Dedifferentiated amniotic fluid mesenchymal stem cell (primary cell): ENCODE measurements at regions not wholly inside any gene's neighbourhood (a gene's known extent, or its start where the extent isn't known, plus 50 kb on each side); places are given as distances from the start of the nearest gene placed in this dataset.
"Not testable (repeated sequence)": the region's sequence is repeated elsewhere in the genome, so short reads cannot be mapped to it uniquely, and the experiment has no call there.

Source experiments
- DNase-seq: peaks from one replicate; pipeline ENCODE4 v3.0.0-alpha.2; 2016; ENCODE audit errors: extremely low spot score

GRCh38 chr14:66011855-66012254, 474.3 kb upstream of the CCDC196 start:
- no peak for DNase-seq

GRCh38 chr14:66013607-66014006, 472.6 kb upstream of the CCDC196 start:
- not testable (repeated sequence) for DNase-seq

- no peak for DNase-seq
Measured at GRCh38 chr14:66015071-66015780, 470.9 kb upstream of the CCDC196 start.

GRCh38 chr14:66017927-66018326, 468.2 kb upstream of the CCDC196 start:
- DNase-seq = no peak

GRCh38 chr14:66022526-66022925, 463.6 kb upstream of the CCDC196 start:
- DNase-seq = no peak

GRCh38 chr14:66025779-66026178, 460.4 kb upstream of the CCDC196 start:
- DNase-seq = no peak

- not testable (repeated sequence) for DNase-seq
Measured at GRCh38 chr14:66031981-66032380, 454.2 kb upstream of the CCDC196 start.

- DNase-seq = no peak
Measured at GRCh38 chr14:66032800-66033199, 453.4 kb upstream of the CCDC196 start.

GRCh38 chr14:66036547-66036946, 449.6 kb upstream of the CCDC196 start:
- DNase-seq = no peak

- DNase-seq = no peak
Measured at GRCh38 chr14:66037361-66037760, 448.8 kb upstream of the CCDC196 start.

- DNase-seq = no peak
Measured at GRCh38 chr14:66038212-66038611, 448.0 kb upstream of the CCDC196 start.

GRCh38 chr14:66038618-66039017, 447.6 kb upstream of the CCDC196 start:
- DNase-seq = no peak

GRCh38 chr14:66039495-66039894, 446.7 kb upstream of the CCDC196 start:
- no peak for DNase-seq

- DNase-seq = no peak
Measured at GRCh38 chr14:66041582-66041981, 444.6 kb upstream of the CCDC196 start.

GRCh38 chr14:66043921-66044320, 442.2 kb upstream of the CCDC196 start:
- DNase-seq = no peak

- DNase-seq = no peak
Measured at GRCh38 chr14:66045572-66046021, 440.6 kb upstream of the CCDC196 start.

- DNase-seq = no peak
Measured at GRCh38 chr14:66046035-66046434, 440.1 kb upstream of the CCDC196 start.

GRCh38 chr14:66046591-66046990, 439.6 kb upstream of the CCDC196 start:
- no peak for DNase-seq

GRCh38 chr14:66056268-66056907, 429.8 kb upstream of the CCDC196 start:
- DNase-seq = no peak

- no peak for DNase-seq
Measured at GRCh38 chr14:66056926-66057552, 429.1 kb upstream of the CCDC196 start.

- no peak for DNase-seq
Measured at GRCh38 chr14:66065188-66065587, 421.0 kb upstream of the CCDC196 start.

- DNase-seq = no peak
Measured at GRCh38 chr14:66066981-66067776, 419.0 kb upstream of the CCDC196 start.
